Fibroblast of skin of right biceps (primary cell): ENCODE measurements at regions not wholly inside any gene's neighbourhood (a gene's known extent, or its start where the extent isn't known, plus 50 kb on each side); places are given as distances from the start of the nearest gene placed in this dataset.

Source experiments
- DNase-seq: peaks from one replicate; pipeline ENCODE4 v3.0.0-alpha.2; 2013

GRCh38 chr14:47772652-47773051 lies 97.2 kb upstream of the MDGA2 start:
- no peak for DNase-seq

GRCh38 chr14:47763188-47763854 lies 87.9 kb upstream of the MDGA2 start:
- DNase-seq, result no peak

- no peak for DNase-seq
These were observed 71.6 kb upstream of the MDGA2 start for GRCh38 chr14:47746986-47747385.

- no peak for DNase-seq
These were observed 68.8 kb upstream of the MDGA2 start for GRCh38 chr14:47744155-47744554.

GRCh38 chr14:47739541-47739940 lies 64.1 kb upstream of the MDGA2 start:
- no peak for DNase-seq

GRCh38 chr14:47730296-47730695 lies 54.9 kb upstream of the MDGA2 start:
- no peak for DNase-seq
